Frontal cortex (tissue), 3 donors: ENCODE measurements at regions not wholly inside any gene's neighbourhood (a gene's known extent, or its start where the extent isn't known, plus 50 kb on each side); places are given as distances from the start of the nearest gene placed in this dataset.

ENCODE experiments used
- DNase-seq, 2 donors: peaks; one replicate each; pipeline ENCODE4 v3.0.0; 2012; ENCODE audit warnings: low spot score in 2 of 2
- FAIRE-seq: peaks from 2 replicates; lab custom pipeline; 2012; peaks lifted over from hg19 to GRCh38; lab: Jason Lieb, UNC
- donor health status: control.
- donor health status: control.
- donor health status: control.

DNA sequence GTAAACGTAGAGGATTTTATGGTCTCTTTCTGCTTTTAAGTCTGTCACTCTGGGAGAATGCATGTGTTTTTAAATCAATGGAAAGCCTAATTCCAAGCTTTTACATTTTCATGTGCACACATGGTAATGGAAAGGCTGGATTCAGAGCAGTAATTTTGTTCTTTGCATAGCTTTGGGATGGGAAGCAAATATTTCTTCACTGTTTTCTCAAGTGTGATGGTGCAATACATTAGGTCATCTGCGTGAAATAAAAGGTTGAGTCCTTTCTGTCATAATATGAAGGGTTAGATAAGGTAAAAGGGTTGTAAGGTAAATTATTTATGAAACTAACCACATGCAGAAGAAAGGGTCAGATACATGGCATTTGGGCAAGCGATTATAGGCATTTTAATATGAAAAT, 88.2 kb upstream of the NR3C1 start:
- FAIRE-seq: no peak
- DNase-seq: no peak

GRCh38 chr5:143488381-143488780, 84.9 kb upstream of the NR3C1 start:
- no peak for FAIRE-seq

DNA sequence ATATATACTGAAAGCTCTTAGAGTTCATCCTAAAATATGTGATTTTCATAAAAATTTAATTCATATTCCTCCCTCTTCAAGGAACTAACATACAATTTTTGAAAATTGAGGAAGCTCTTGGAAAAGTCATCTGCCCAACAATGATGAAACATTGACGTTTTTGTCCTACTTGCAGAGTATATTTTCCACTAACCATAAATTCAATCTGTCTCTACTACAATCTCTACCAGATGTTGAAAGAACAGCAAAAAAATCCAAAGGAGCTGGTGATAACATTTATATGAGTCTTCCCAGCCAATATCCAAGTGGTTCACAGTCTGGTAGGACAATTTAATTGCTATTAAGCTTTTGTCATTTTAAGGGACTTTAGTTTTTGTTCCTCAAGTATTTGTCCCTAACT, 81.1 kb upstream of the NR3C1 start:
- DNase-seq: no peak
- no peak for FAIRE-seq

More at GRCh38 chr5:143488381-143488780, 84.9 kb upstream of the NR3C1 start:
- DNase-seq: no peak

GRCh38 chr5:143481697-143482531, 78.4 kb upstream of the NR3C1 start:
- DNase-seq (no peak), FAIRE-seq (no peak)

DNA sequence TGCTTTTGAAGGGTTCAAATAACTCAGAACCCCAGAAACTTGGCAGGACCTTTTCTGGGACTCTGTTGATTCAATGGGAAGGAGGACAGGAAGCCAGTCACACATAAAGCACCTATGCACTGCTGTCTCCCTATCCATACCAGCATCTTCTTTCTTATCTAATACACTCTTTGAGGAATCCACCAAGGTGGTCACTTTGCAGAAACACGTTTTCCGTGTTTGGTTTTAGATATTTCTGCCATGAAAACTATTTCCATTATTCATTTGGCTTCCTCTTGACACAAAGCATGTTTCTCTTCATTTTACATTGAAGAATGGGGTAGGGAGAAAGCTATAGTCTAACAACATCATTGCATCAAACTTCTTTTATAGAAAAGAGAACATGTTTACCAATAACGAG, 76.5 kb upstream of the NR3C1 start:
- no peak for DNase-seq
- FAIRE-seq: no peak

DNA sequence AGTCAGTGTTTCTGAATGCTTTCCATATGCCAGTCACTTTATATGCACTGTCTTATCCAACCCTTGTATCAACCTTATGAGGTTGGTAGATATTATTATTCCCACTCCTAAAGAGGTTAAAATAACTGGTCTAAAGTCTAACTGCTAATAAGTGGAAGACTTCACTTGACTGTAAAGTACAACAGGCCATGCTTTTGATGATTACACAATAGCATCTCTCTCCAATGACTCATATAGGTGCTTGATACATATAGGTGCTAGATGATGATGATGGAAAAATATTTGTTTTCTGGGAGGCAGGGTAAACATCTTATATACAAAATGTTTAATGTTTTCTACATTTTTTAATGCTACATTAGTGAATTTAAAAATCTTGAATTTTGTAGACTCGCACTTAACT, 75.9 kb upstream of the NR3C1 start:
- FAIRE-seq: no peak
- DNase-seq: no peak

DNA sequence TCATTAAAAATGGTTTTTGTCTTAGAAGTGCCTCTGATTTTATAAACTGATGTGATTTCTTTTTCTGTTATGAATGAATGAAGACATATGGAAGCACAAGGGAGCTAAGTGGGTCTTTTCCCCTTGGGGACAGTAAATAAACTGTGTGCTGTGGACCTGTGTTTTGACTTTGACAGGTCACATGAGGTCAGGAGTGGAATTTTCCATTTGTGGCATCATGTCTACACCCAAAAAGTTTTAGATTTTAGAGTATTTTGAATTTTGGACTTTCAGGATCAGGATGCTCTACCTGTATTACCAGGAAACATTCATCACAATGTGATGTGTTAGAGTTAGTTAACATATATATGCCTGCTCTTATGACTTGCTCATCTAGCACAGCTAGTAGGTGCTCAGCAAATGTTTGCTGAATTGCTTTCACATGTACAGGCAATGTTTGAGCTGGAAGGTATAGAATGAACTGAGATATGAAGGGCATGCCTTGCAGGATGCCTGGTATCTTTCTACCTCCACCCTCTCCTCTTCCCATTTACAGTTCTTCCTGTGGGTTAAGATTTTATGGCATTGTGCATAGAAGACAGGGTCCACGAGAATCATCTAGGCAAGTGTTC, 73.2 kb upstream of the NR3C1 start:
- FAIRE-seq: no peak

DNA sequence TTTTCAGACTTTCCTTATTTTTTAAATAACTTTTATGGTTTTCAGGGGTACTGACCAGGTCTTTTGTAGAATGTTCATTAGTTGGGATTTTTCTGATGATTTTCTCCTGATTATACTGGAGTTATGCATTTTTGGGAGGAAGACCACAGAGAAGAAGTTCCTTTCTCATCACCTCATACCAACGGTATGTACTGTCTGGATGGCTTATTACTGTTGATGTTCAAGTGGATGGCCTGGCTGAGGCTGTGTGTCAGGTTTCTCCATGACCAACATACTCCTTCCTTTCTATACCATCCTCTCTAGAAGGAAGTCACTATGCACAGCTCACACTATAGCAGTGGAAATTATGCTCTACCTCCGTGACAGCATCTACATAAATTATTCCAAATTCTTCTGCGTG, 71.1 kb upstream of the NR3C1 start:
- FAIRE-seq: no peak
- DNase-seq: no peak

More for the DNA sequence above, 73.2 kb upstream of the NR3C1 start:
- no peak for DNase-seq

DNA sequence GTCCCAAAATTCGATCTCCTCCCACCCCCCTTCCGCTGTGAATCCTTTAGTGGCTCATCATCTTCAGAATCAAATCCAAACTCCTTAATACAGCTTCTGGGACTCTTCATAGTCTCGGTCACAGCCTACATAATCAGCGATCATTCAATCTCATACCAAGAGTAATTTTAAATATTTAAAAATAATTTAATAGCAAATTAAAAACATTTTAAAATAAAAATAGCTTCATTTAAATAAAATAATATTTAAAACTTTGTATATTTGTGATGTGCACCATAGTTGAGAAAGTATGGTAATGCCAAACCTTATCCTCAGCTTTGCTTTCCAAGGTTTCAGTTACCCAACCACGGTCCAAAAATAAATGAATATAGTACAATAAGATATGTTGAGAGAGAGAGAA, 70.0 kb upstream of the NR3C1 start:
- DNase-seq (no peak), FAIRE-seq (peak; percentile 55)

- no peak for DNase-seq
- no peak for FAIRE-seq
These were observed 69.1 kb upstream of the NR3C1 start for GRCh38 chr5:143472576-143472975.

DNA sequence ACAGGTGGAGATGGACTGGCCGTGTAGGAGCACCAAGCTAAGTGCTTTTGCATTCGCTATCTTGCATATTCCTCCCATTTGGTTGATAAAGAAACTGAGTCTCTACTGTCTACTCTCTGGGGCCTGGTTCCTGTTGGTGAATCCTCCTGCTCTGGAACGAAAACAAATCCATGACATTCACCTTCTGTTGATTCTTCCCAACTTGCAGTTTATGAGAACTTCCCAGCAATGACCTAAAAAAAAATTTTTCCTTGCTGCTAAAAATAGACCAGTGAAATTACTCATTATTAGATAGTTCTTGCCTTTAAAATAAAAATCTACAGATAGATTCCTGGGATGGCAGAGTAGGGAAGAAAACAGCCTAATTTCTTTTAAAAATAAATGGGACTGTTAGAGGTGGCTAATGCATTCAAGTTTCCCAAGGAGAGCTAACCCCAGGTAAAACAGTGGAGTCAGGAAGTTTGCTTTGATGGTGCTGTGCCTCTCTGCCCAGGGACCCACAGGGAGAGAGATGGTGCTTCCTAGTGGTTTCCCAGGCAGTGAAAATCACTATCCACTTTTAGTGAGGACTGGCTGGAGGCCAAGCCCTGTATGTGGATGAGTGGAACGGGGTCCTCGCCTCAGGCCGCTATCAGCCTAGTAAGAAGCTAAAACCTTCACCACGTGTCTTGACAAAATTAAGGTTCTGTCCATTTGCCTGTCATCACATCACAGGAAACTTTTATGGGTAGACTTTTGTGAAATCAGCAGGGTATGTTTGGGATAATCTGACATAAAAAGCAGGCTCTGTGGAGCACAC, 68.4 kb upstream of the NR3C1 start:
- DNase-seq (no peak), FAIRE-seq (no peak)

DNA sequence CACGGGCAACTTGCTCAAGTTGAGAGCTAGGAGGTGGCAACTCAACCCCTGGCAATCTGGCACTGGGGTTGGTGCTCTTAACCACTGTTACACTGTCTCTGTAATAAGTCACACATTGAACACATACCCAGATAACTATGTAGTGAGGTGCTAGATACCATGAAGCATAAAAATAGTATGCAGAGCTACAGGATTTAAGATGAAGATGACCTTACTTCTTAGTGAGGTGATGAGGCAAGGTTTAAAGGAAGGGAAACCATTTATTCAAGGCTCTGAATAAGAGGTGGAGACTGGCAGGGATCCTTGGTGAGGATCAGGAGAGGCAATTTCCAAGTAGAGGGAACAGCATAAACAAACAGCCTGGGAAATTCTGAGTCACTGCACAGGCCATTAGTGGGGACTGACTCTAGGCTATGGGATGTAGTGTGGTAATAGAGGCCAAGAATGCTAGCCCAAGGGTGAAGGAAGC, 67.6 kb upstream of the NR3C1 start:
- FAIRE-seq: no peak
- no peak for DNase-seq

DNA sequence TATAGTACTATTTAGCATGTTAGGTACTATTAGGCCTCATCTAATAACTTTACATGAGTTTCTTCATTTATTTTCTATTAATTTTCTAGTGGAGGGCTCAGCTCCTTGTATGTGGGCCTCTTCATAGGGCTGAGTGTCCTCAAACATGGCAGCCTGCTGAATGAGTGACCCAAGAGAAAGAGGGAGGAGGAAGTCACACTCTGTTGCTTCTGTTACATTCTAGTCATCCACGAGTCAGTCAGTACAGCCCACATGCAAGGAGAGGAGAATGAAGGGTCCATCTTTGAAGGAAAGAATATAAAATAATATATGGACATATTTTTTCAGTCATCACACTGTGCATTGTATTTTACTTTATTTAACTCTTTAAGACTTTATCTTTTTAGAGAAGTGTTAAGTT, 66.6 kb upstream of the NR3C1 start:
- DNase-seq (no peak), FAIRE-seq (no peak)

GRCh38 chr5:143469125-143469524, 65.6 kb upstream of the NR3C1 start:
- DNase-seq (no peak), FAIRE-seq (no peak)

- DNase-seq (no peak), FAIRE-seq (no peak)
These were observed 63.1 kb upstream of the NR3C1 start for GRCh38 chr5:143466632-143467031.

DNA sequence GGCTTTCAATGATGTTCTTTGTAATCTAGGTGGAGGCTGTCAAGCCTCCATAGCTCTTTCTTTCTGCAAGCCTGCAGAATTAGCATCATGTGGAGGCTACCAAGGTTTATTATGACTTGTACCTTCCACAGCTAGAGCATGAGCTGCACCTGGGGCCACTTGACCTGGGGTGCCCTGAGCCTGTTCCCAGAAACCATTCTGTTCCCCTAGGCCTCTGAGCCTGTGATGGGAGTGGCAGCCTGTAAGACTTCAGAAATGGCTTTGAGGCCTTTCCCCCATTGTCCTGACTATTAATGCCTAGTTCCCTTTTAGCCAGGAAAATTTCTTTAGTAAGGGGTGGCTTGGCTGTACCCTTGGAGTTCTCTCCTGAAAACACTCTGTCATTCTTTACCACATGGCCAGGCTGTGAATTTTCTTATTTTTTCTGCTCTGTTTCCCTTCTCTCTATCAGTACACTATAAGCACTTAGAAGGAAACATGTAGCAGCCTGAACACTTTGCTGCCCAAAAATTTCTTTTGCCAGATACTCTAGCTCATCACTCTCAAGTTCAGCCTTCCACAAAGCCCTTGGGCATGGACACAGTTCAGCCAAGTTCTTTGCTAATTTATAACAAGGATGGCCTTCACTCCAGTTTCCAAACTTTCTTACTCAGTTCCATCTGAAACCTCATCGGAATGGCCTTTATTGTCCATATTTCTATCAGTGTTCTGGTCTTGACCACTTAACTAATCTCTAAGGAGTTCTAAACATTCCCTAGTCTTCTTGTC, 61.4 kb upstream of the NR3C1 start:
- FAIRE-seq (no peak), DNase-seq (no peak)

DNA sequence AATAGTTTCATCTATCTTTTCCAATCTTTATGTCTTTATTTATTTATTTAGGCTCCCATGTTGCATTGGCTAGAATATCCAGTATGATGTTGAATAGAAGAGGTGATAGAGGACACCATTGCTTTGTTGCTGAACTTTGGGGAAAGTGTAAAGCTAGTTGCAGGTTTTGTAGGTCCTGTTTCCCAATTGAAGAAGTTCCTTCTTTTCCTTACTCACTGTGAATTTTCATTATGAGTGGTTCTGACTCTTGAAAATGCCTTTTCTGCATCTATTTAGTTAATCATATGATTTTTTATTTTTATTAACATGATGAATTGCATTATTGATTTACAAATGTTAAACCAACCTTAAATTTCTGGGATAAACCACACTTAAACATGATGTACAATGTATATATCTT, 58.9 kb upstream of the NR3C1 start:
- FAIRE-seq: no peak

GRCh38 chr5:143459433-143459832, 55.9 kb upstream of the NR3C1 start:
- FAIRE-seq (no peak), DNase-seq (no peak)

More for the DNA sequence above, 58.9 kb upstream of the NR3C1 start:
- no peak for DNase-seq

- FAIRE-seq: no peak
- DNase-seq: no peak
These were observed 53.6 kb upstream of the NR3C1 start for GRCh38 chr5:143456952-143457547.
